ENCODE measurements at regions not wholly inside any gene's neighbourhood (a gene's known extent, or its start where the extent isn't known, plus 50 kb on each side); places are given as distances from the start of the nearest gene placed in this dataset.
"Not testable (repeated sequence)": the region's sequence is repeated elsewhere in the genome, so short reads cannot be mapped to it uniquely, and the experiment has no call there.

GRCh38 chr15:92772061-92772460, 116.5 kb upstream of the FAM174B start:
- H3K27me3 ChIP-seq (ENCODE audit: control insufficient read depth, insufficient read depth, low read length): no peaks in the 10 kb centered on the region
- H3K4me3 ChIP-seq (ENCODE audit: low read length): no peak overlapping the region
- H3K36me3 ChIP-seq (ENCODE audit: control insufficient read depth, insufficient read depth, low read length): no peaks in the 10 kb centered on the region
- no peaks in the 10 kb centered on the region for H3K4me1 ChIP-seq (ENCODE audit: control insufficient read depth, insufficient read depth, low read length)
- H3K27ac ChIP-seq (ENCODE audit: low read depth, low read length): no peak overlapping the region
- H3K9ac ChIP-seq (ENCODE audit: low read length): no peak overlapping the region

GRCh38 chr15:92772626-92773244, 117.2 kb upstream of the FAM174B start:
- no peak overlapping the region for H3K27ac ChIP-seq (ENCODE audit: low read depth, low read length)
- no peak overlapping the region for H3K9ac ChIP-seq (ENCODE audit: low read length)
- no peaks in the 10 kb centered on the region for H3K36me3 ChIP-seq (ENCODE audit: control insufficient read depth, insufficient read depth, low read length)
- no peaks in the 10 kb centered on the region for H3K4me1 ChIP-seq (ENCODE audit: control insufficient read depth, insufficient read depth, low read length)
- no peaks in the 10 kb centered on the region for H3K27me3 ChIP-seq (ENCODE audit: control insufficient read depth, insufficient read depth, low read length)
- no peak overlapping the region for H3K4me3 ChIP-seq (ENCODE audit: low read length)

DNA sequence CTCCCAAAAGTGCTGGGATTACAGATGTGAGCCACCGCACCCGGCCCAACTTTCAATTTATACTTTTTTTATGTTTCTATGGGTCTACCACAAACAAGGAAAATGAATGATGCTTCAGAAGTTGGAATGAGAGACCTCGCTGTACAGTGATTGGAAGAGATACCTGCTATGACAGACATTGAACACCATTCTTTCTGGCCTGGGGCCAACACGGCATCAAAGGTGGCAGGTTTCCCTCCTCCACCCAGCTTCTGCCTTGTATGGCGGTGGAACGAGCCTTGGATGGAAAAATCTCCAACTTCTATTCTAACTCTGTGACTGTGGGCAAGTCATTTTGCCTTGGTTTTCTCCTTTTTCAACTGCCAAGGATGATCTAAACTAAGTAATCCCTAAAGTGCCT, 117.8 kb upstream of the FAM174B start:
- H3K27me3 ChIP-seq (ENCODE audit: control insufficient read depth, insufficient read depth, low read length): no peaks in the 10 kb centered on the region

GRCh38 chr15:92779874-92780273, 120.2 kb upstream of the CHD2 start:
- no peaks in the 10 kb centered on the region for H3K4me1 ChIP-seq (ENCODE audit: control insufficient read depth, insufficient read depth, low read length)
- H3K27ac ChIP-seq (ENCODE audit: low read depth, low read length): no peak overlapping the region
- no peaks in the 10 kb centered on the region for H3K27me3 ChIP-seq (ENCODE audit: control insufficient read depth, insufficient read depth, low read length)
- H3K4me3 ChIP-seq (ENCODE audit: low read length): no peak overlapping the region
- no peaks in the 10 kb centered on the region for H3K36me3 ChIP-seq (ENCODE audit: control insufficient read depth, insufficient read depth, low read length)
- H3K9ac ChIP-seq (ENCODE audit: low read length): no peak overlapping the region

More for the DNA sequence above, 117.8 kb upstream of the FAM174B start:
- no peak overlapping the region for H3K4me3 ChIP-seq (ENCODE audit: low read length)
- H3K27ac ChIP-seq (ENCODE audit: low read depth, low read length): no peak overlapping the region
- no peaks in the 10 kb centered on the region for H3K4me1 ChIP-seq (ENCODE audit: control insufficient read depth, insufficient read depth, low read length)
- H3K9ac ChIP-seq (ENCODE audit: low read length): no peak overlapping the region
- no peaks in the 10 kb centered on the region for H3K36me3 ChIP-seq (ENCODE audit: control insufficient read depth, insufficient read depth, low read length)

- Histone ChIP-seq H3K4me1 (ENCODE audit: control insufficient read depth, insufficient read depth, low read length) (no peaks in the 10 kb centered on the region), H3K4me3 (ENCODE audit: low read length) (no peak overlapping the region), H3K9ac (ENCODE audit: low read length) (no peak overlapping the region), H3K36me3 (ENCODE audit: control insufficient read depth, insufficient read depth, low read length) (no peaks in the 10 kb centered on the region), H3K27ac (ENCODE audit: low read depth, low read length) (no peak overlapping the region), H3K27me3 (ENCODE audit: control insufficient read depth, insufficient read depth, low read length) (no peaks in the 10 kb centered on the region)
These were observed 119.3 kb upstream of the CHD2 start for GRCh38 chr15:92780843-92781242.

GRCh38 chr15:92781925-92782453, 118.1 kb upstream of the CHD2 start:
- Histone ChIP-seq H3K4me1 (ENCODE audit: control insufficient read depth, insufficient read depth, low read length) (no peaks in the 10 kb centered on the region), H3K36me3 (ENCODE audit: control insufficient read depth, insufficient read depth, low read length) (no peaks in the 10 kb centered on the region), H3K27ac (ENCODE audit: low read depth, low read length) (no peak overlapping the region), H3K9ac (ENCODE audit: low read length) (no peak overlapping the region), H3K4me3 (ENCODE audit: low read length) (no peak overlapping the region), H3K27me3 (ENCODE audit: control insufficient read depth, insufficient read depth, low read length) (no peaks in the 10 kb centered on the region)

GRCh38 chr15:92787116-92787515, 113.0 kb upstream of the CHD2 start:
- Histone ChIP-seq H3K4me1 (ENCODE audit: control insufficient read depth, insufficient read depth, low read length) (no peaks in the 10 kb centered on the region), H3K36me3 (ENCODE audit: control insufficient read depth, insufficient read depth, low read length) (no peaks in the 10 kb centered on the region), H3K4me3 (ENCODE audit: low read length) (no peak overlapping the region), H3K9ac (ENCODE audit: low read length) (no peak overlapping the region), H3K27me3 (ENCODE audit: control insufficient read depth, insufficient read depth, low read length) (no peaks in the 10 kb centered on the region), H3K27ac (ENCODE audit: low read depth, low read length) (no peak overlapping the region)

DNA sequence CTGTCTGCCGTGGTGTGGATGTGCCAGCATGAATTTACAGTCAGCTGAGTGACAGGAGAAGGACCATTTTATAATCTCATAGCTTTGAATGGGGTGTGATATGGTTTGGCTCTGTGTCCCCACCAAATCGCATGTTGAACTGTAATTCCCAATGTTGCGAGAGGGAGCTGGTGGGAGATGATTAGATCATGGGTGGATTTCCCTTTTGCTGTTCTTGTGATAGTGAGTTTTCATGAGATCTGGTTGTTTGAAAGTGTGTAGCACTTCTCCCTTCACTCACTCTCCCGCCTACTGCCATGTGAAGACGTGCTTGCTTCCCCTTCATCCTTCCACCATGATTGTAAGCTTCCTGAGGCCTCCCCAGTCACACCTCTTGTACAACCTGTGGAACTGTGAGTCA, 111.9 kb upstream of the CHD2 start:
- Histone ChIP-seq H3K27me3 (ENCODE audit: control insufficient read depth, insufficient read depth, low read length) (no peaks in the 10 kb centered on the region), H3K27ac (ENCODE audit: low read depth, low read length) (no peak overlapping the region), H3K4me1 (ENCODE audit: control insufficient read depth, insufficient read depth, low read length) (no peaks in the 10 kb centered on the region), H3K9ac (ENCODE audit: low read length) (no peak overlapping the region), H3K36me3 (ENCODE audit: control insufficient read depth, insufficient read depth, low read length) (no peaks in the 10 kb centered on the region), H3K4me3 (ENCODE audit: low read length) (no peak overlapping the region)

- H3K9ac ChIP-seq (ENCODE audit: low read length); H3K36me3 ChIP-seq (ENCODE audit: control insufficient read depth, insufficient read depth, low read length); H3K4me3 ChIP-seq (ENCODE audit: low read length); H3K27me3 ChIP-seq (ENCODE audit: control insufficient read depth, insufficient read depth, low read length); H3K27ac ChIP-seq (ENCODE audit: low read depth, low read length); H3K4me1 ChIP-seq (ENCODE audit: control insufficient read depth, insufficient read depth, low read length): not testable (repeated sequence)
These were observed 111.3 kb upstream of the CHD2 start for GRCh38 chr15:92788793-92789192.

- H3K4me3 ChIP-seq (ENCODE audit: low read length): no peak overlapping the region
- no peak overlapping the region for H3K27ac ChIP-seq (ENCODE audit: low read depth, low read length)
- H3K9ac ChIP-seq (ENCODE audit: low read length): no peak overlapping the region
- no peaks in the 10 kb centered on the region for H3K36me3 ChIP-seq (ENCODE audit: control insufficient read depth, insufficient read depth, low read length)
- no peaks in the 10 kb centered on the region for H3K4me1 ChIP-seq (ENCODE audit: control insufficient read depth, insufficient read depth, low read length)
- no peaks in the 10 kb centered on the region for H3K27me3 ChIP-seq (ENCODE audit: control insufficient read depth, insufficient read depth, low read length)
These were observed 103.9 kb upstream of the CHD2 start for GRCh38 chr15:92796161-92796611.

DNA sequence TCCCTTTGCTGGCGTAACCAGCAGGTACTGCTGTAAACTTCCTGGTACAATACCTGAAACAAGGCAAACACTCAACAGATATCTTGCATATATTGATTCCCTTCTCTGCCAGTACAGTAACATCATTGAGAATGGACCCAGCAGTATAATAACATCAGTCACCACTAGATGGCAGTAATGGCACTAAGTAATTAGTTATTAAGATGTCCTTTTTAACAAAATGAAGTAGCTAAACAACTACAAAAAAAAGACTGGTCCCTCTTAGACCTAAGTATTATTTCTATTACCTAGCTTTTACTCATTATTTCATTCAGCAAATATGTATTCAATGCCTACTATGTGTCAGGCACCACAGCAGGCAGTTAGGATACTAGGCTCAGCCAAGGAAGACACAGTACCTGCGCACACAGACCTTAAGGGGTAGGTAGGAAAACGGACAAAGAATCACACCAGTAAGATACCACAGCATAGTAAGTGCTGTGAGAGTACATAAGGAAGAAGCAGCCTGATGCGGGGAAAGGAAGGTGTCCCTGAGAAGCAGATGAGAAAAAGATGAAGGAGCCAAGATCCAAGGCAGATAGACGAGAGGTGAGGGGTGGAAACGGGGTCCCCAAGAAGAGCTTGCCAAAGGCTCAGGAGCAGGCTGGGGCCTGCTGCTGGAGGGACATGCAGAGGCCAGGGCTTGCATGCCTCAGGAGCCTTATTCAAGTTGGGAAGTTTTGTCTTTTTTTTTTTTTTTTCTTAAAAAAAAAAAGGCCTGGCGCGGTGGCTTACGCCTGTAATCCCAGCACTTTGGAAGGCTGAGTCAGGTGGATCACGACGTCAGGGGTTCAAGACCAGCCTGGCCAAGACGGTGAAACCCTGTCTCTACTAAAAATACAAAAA, 102.7 kb upstream of the CHD2 start:
- Histone ChIP-seq H3K4me3 (ENCODE audit: low read length) (no peak overlapping the region), H3K27me3 (ENCODE audit: control insufficient read depth, insufficient read depth, low read length) (no peaks in the 10 kb centered on the region), H3K27ac (ENCODE audit: low read depth, low read length) (no peak overlapping the region), H3K36me3 (ENCODE audit: control insufficient read depth, insufficient read depth, low read length) (no peaks in the 10 kb centered on the region), H3K4me1 (ENCODE audit: control insufficient read depth, insufficient read depth, low read length) (peaks cover 6% of the 10 kb centered on the region), H3K9ac (ENCODE audit: low read length) (no peak overlapping the region)

DNA sequence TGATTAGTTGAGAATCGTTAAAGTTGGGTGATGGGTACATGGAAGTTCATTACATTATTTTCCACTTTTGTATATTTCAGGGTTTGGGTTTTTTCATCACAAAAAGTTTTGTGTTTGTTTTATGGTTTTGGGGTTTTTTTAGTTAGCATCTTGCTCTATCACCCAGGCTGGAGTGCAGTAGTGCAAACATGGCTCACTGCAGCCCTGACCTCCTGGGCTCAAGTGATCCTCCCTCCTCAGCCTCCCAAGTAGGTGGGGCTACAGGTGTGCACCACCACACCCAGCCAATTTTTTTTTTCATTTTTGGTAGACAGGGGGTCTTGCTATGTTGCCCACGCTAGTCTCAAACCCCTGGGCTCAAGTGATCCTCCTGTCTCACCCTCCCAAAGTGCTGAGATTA, 100.1 kb upstream of the CHD2 start:
- Histone ChIP-seq H3K27me3 (ENCODE audit: control insufficient read depth, insufficient read depth, low read length) (no peaks in the 10 kb centered on the region), H3K9ac (ENCODE audit: low read length) (no peak overlapping the region), H3K27ac (ENCODE audit: low read depth, low read length) (no peak overlapping the region), H3K4me1 (ENCODE audit: control insufficient read depth, insufficient read depth, low read length) (peaks cover 6% of the 10 kb centered on the region), H3K4me3 (ENCODE audit: low read length) (no peak overlapping the region), H3K36me3 (ENCODE audit: control insufficient read depth, insufficient read depth, low read length) (no peaks in the 10 kb centered on the region)

All from rectal smooth muscle tissue (tissue), 1 donor.